ENCODE measurements at regions not wholly inside any gene's neighbourhood (a gene's known extent, or its start where the extent isn't known, plus 50 kb on each side); places are given as distances from the start of the nearest gene placed in this dataset.

GRCh38 chr7:24472093-24472492 is 101.2 kb upstream of the PALS2 start:
- no peak for TF ChIP-seq EP300 (IDR thresholded peaks at IDR 0.05)
- TF ChIP-seq, protein P1, sequence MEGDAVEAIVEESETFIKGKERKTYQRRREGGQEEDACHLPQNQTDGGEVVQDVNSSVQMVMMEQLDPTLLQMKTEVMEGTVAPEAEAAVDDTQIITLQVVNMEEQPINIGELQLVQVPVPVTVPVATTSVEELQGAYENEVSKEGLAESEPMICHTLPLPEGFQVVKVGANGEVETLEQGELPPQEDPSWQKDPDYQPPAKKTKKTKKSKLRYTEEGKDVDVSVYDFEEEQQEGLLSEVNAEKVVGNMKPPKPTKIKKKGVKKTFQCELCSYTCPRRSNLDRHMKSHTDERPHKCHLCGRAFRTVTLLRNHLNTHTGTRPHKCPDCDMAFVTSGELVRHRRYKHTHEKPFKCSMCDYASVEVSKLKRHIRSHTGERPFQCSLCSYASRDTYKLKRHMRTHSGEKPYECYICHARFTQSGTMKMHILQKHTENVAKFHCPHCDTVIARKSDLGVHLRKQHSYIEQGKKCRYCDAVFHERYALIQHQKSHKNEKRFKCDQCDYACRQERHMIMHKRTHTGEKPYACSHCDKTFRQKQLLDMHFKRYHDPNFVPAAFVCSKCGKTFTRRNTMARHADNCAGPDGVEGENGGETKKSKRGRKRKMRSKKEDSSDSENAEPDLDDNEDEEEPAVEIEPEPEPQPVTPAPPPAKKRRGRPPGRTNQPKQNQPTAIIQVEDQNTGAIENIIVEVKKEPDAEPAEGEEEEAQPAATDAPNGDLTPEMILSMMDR (IDR thresholded peaks at IDR 0.05), result no peak
